HCT116 (cell line): ENCODE measurements at regions not wholly inside any gene's neighbourhood (a gene's known extent, or its start where the extent isn't known, plus 50 kb on each side); places are given as distances from the start of the nearest gene placed in this dataset.

Experiments
- ATAC-seq: fragments of 200-7000 bp; cut with Tn5 transposase; 2 replicates; pipeline ENCODE4 v1.9.1; 2020; ENCODE audit warnings: mild to moderate bottlenecking, moderate library complexity
- BruUV-seq: library from RNA; stranded (reverse); fragments of 400-500 nt; replicated peaks from 2 replicates; lab custom pipeline; 2021; lab: Mats Ljungman, UMichigan
- CTCF ChIA-PET: fragments of 300-600 bp; sonication (Branson Sonifier 250); formaldehyde crosslinking; loops from one replicate; lab custom pipeline; 2021; ENCODE audit warnings: antibody characterized with exemption; lab: Charles Lee
- POLR2A ChIA-PET: fragments of 300-600, 350-600 bp; sonication (Branson Sonifier 250); formaldehyde crosslinking; loops from one replicate; lab custom pipeline; 2021; ENCODE audit warnings: antibody characterized with exemption; lab: Charles Lee
- RAD21 ChIA-PET, 2 experiments: fragments of 300-600 bp; sonication (Branson Sonifier 250); formaldehyde crosslinking; loops; one replicate each; lab custom pipeline; 2023; ENCODE audit warnings: low total read pairs in 2 of 2; ENCODE audit not compliant: uncharacterized antibody in 2 of 2, unreplicated experiment in 2 of 2, low non-redundant PET in 1 of 2; lab: Charles Lee
- DNase-seq: peaks from one replicate; pipeline ENCODE4 v3.0.0-alpha.2; 2010; ENCODE audit warnings: low read depth, low spot score
- H2AFZ ChIP-seq: fragments of 200-600 bp; shearing (Covaris generic), sonication (generic); 2 replicates; pipeline ENCODE4 v1.6.1; 2017; ENCODE audit warnings: low read depth, mixed run types, mixed read lengths, antibody characterized with exemption, low read length; ENCODE audit not compliant: poor library complexity, severe bottlenecking
- H3K27ac ChIP-seq: 2 replicates; pipeline ENCODE4 v1.5.1; 2012; ENCODE audit warnings: low read depth, low read length
- H3K27me3 ChIP-seq: fragments of 200-600 bp; sonication (generic); 2 replicates; pipeline ENCODE4 v1.6.1; 2016; ENCODE audit warnings: mixed run types, low read length, mixed read lengths; ENCODE audit not compliant: insufficient read depth
- H3K36me3 ChIP-seq, 2 experiments: fragments of 200-500 bp in 1 of 2; fragments of 200-600 bp in 1 of 2; sonication (Bioruptor generic) in 1 of 2; sonication (generic) in 1 of 2; 2 replicates each; pipeline versions ENCODE4 v1.5.1 to v1.6.1; 2014 to 2016; ENCODE audit warnings: low read length in 2 of 2, inconsistent platforms in 1 of 2, mixed read lengths in 1 of 2, mixed run types in 1 of 2; ENCODE audit not compliant: insufficient read depth in 2 of 2, control insufficient read depth in 1 of 2
- H3K4me1 ChIP-seq, 2 experiments: fragments of 200-600 bp in 1 of 2; sonication (generic) in 1 of 2; 2 replicates each; pipeline versions ENCODE4 v1.5.1 to v1.6.1; 2012 to 2017; ENCODE audit warnings: low read length in 2 of 2, inconsistent platforms in 1 of 2, mild to moderate bottlenecking in 1 of 2, mixed read lengths in 1 of 2, mixed run types in 1 of 2, moderate library complexity in 1 of 2; ENCODE audit not compliant: insufficient read depth in 2 of 2, control insufficient read depth in 1 of 2
- H3K4me2 ChIP-seq: fragments of 200-600 bp; sonication (generic); 2 replicates; pipeline ENCODE4 v1.6.1; 2017; ENCODE audit warnings: mixed run types, low read length, mixed read lengths
- H3K4me3 ChIP-seq, 2 experiments: fragments of 200-600 bp in 1 of 2; sonication (generic) in 1 of 2; replicated peaks in 1 of 2; 2 replicates each; pipeline ENCODE4 v1.5.1; 2011 to 2016; ENCODE audit warnings: low read length in 2 of 2, control low read depth in 1 of 2, low read depth in 1 of 2, mild to moderate bottlenecking in 1 of 2, mixed read lengths in 1 of 2, mixed run types in 1 of 2
- H3K79me2 ChIP-seq: fragments of 200-600 bp; sonication (generic); 2 replicates; pipeline ENCODE4 v1.6.1; 2017; ENCODE audit warnings: mild to moderate bottlenecking, mixed run types, low read length, moderate library complexity, mixed read lengths; ENCODE audit not compliant: insufficient read depth
- H3K9ac ChIP-seq: fragments of 200-600 bp; sonication (generic); 2 replicates; pipeline ENCODE4 v1.6.1; 2016; ENCODE audit warnings: low read length, mixed read lengths
- H3K9me2 ChIP-seq: fragments of 200-600 bp; sonication (generic), shearing (Covaris generic); 2 replicates; pipeline ENCODE4 v1.6.1; 2017; ENCODE audit warnings: mixed run types, mild to moderate bottlenecking, moderate library complexity; ENCODE audit not compliant: insufficient read depth
- H3K9me3 ChIP-seq, 2 experiments: fragments of 200-500 bp in 1 of 2; fragments of 200-600 bp in 1 of 2; sonication (Bioruptor generic) in 1 of 2; sonication (generic) in 1 of 2; 2 replicates each; pipeline ENCODE4 v1.6.1; 2014 to 2017; ENCODE audit warnings: low read length in 2 of 2, mixed read lengths in 2 of 2, inconsistent platforms in 1 of 2, low read depth in 1 of 2, mild to moderate bottlenecking in 1 of 2, mixed run types in 1 of 2, moderate library complexity in 1 of 2; ENCODE audit not compliant: control insufficient read depth in 1 of 2, insufficient read depth in 1 of 2
- H4K20me1 ChIP-seq: fragments of 200-600 bp; sonication (generic), shearing (Covaris generic); 2 replicates; pipeline ENCODE4 v1.6.1; 2017; ENCODE audit warnings: mixed run types, mild to moderate bottlenecking, moderate library complexity; ENCODE audit not compliant: insufficient read depth
- ATF3 ChIP-seq: IDR thresholded peaks from 2 replicates; pipeline ENCODE4 v1.6.1; 2012
- CBX3 ChIP-seq: IDR thresholded peaks from 2 replicates; pipeline ENCODE4 v1.6.1; 2012; ENCODE audit warnings: low read depth
- CEBPB ChIP-seq: IDR thresholded peaks from 2 replicates; pipeline ENCODE4 v1.6.1; 2012; ENCODE audit warnings: low read depth
- CTCF ChIP-seq, 3 experiments: fragments of 200-600 bp in 1 of 3; sonication (generic) in 1 of 3; IDR thresholded peaks in 2 of 3; conservative IDR thresholded peaks in 1 of 3; 2 replicates each; pipeline ENCODE4 v1.5.1; 2012 to 2017; ENCODE audit warnings: low read depth in 2 of 3, low read length in 2 of 3, antibody characterized with exemption in 1 of 3, borderline replicate concordance in 1 of 3, control low read depth in 1 of 3, mild to moderate bottlenecking in 1 of 3, mixed read lengths in 1 of 3, mixed run types in 1 of 3, moderate library complexity in 1 of 3; ENCODE audit not compliant: insufficient read depth in 1 of 3
- EGR1 ChIP-seq: IDR thresholded peaks from 2 replicates; pipeline ENCODE4 v1.6.1; 2012; ENCODE audit warnings: low read depth
- ELF1 ChIP-seq: IDR thresholded peaks from 2 replicates; pipeline ENCODE4 v1.6.1; 2012; ENCODE audit warnings: low read depth, borderline replicate concordance
- EZH2phosphoT487 ChIP-seq: fragments of 200-600 bp; IDR thresholded peaks from 2 replicates; pipeline ENCODE4 v1.6.1; 2018; ENCODE audit warnings: antibody characterized with exemption, borderline replicate concordance
- FOSL1 ChIP-seq: IDR thresholded peaks from 2 replicates; pipeline ENCODE4 v1.6.1; 2012; ENCODE audit warnings: low read depth
- JUND ChIP-seq: IDR thresholded peaks from 2 replicates; pipeline ENCODE4 v1.6.1; 2012
- MAX ChIP-seq: IDR thresholded peaks from 2 replicates; pipeline ENCODE4 v1.6.1; 2012
- POLR2AphosphoS5 ChIP-seq: IDR thresholded peaks from 2 replicates; pipeline ENCODE4 v1.6.1; 2011; ENCODE audit warnings: mild to moderate bottlenecking, low read depth, low read length, moderate library complexity
- RAD21 ChIP-seq: IDR thresholded peaks from 2 replicates; pipeline ENCODE4 v1.6.1; 2012; ENCODE audit warnings: low read depth, mild to moderate bottlenecking
- REST ChIP-seq: IDR thresholded peaks from 2 replicates; pipeline ENCODE4 v1.6.1; 2012; ENCODE audit warnings: low read depth
- SIN3A ChIP-seq: IDR thresholded peaks from 2 replicates; pipeline ENCODE4 v1.6.1; 2012; ENCODE audit warnings: low read depth
- SP1 ChIP-seq: IDR thresholded peaks from 2 replicates; pipeline ENCODE4 v1.6.1; 2012; ENCODE audit warnings: low read depth
- SRF ChIP-seq: IDR thresholded peaks from 2 replicates; pipeline ENCODE4 v1.6.1; 2012; ENCODE audit warnings: low read depth
- TCF7L2 ChIP-seq: IDR thresholded peaks from 2 replicates; pipeline ENCODE4 v1.7.0; 2011; ENCODE audit warnings: borderline replicate concordance, inconsistent platforms; ENCODE audit not compliant: insufficient read depth, insufficient read length; ENCODE audit errors: extremely low read depth
- YY1 ChIP-seq: IDR thresholded peaks from 2 replicates; pipeline ENCODE4 v1.6.1; 2011; ENCODE audit warnings: low read length, low read depth, moderate library complexity, mild to moderate bottlenecking; ENCODE audit not compliant: insufficient replicate concordance; ENCODE audit errors: extremely low read depth
- ZBTB33 ChIP-seq: IDR thresholded peaks from 2 replicates; pipeline ENCODE4 v1.6.1; 2011; ENCODE audit warnings: mild to moderate bottlenecking, low read length, moderate library complexity; ENCODE audit not compliant: insufficient replicate concordance; ENCODE audit errors: extremely low read depth
- ZNF274 ChIP-seq: fragments of 200-500 bp; sonication (Bioruptor generic); IDR thresholded peaks from 2 replicates; pipeline ENCODE4 v1.6.1; 2014; ENCODE audit warnings: mild to moderate bottlenecking, low read depth, low read length, inconsistent platforms
- intact Hi-C: fragments of 100-400 bp; cut with micrococcal nuclease; formaldehyde crosslinking; loops from 2 replicates; pipeline ENCODE4 v1.10.0; 2022

- Histone ChIP-seq H3K9me3 (no peaks in the 10 kb centered on the region), H3K4me1 (no peaks in the 10 kb centered on the region), H3K4me3 (no peak overlapping the region), H3K36me3 (no peaks in the 10 kb centered on the region), H3K27ac (no peak overlapping the region), H2AFZ (no peak overlapping the region), H4K20me1 (no peaks in the 10 kb centered on the region), H3K4me2 (no peak overlapping the region), H3K27me3 (peaks cover 15% of the 10 kb centered on the region; the same call in 1 of the 2 replicates), H3K79me2 (no peaks in the 10 kb centered on the region), H3K9me2 (no peaks in the 10 kb centered on the region), H3K9ac (no peak overlapping the region)
- intact Hi-C loops = no loop called here
- ChIA-PET CTCF (no interaction called here), POLR2A (no interaction called here), RAD21 (no interaction called here)
- no peak for DNase-seq
- TF ChIP-seq ZBTB33 = no peak
- TF ChIP-seq SRF = no peak
- no peak for TF ChIP-seq FOSL1
- no peak for TF ChIP-seq EZH2phosphoT487
- no peak for TF ChIP-seq CBX3
- no peak for TF ChIP-seq POLR2AphosphoS5
- no peak for TF ChIP-seq TCF7L2
- no peak for TF ChIP-seq ATF3
- no peak for TF ChIP-seq CEBPB
- no peak for TF ChIP-seq CTCF (IDR thresholded peaks at IDR 0.05 in 2 of 3, conservative IDR thresholded peaks at IDR 0.05 in 1 of 3; ENCODE audit: borderline replicate concordance in 1 of 3, insufficient read depth in 1 of 3, low read depth in 2 of 3, low read length in 2 of 3)
- no peak for TF ChIP-seq SP1
- no peak for TF ChIP-seq YY1
- TF ChIP-seq SIN3A = no peak
- TF ChIP-seq MAX = no peak
- TF ChIP-seq EGR1 = no peak
- TF ChIP-seq REST = no peak
- no peak for TF ChIP-seq ELF1
- no peak for TF ChIP-seq RAD21
- no peak for TF ChIP-seq ZNF274
- no peak for TF ChIP-seq JUND
- BruUV-seq = no TSS peak
- ATAC-seq = no peak
Measured at GRCh38 chr2:16186661-16187481, 246.5 kb downstream of the MYCN start.
